Aorta (tissue), 5 donors: ENCODE measurements at regions not wholly inside any gene's neighbourhood (a gene's known extent, or its start where the extent isn't known, plus 50 kb on each side); places are given as distances from the start of the nearest gene placed in this dataset.
A peak's percentile ranks its signal among the peaks of the same experiment; 100 is the strongest.
"Not testable (repeated sequence)": the region's sequence is repeated elsewhere in the genome, so short reads cannot be mapped to it uniquely, and the experiment has no call there.

ENCODE experiments used
- ATAC-seq: fragments of 200-7000 bp; cut with Tn5 transposase; one replicate; pipeline ENCODE4 v1.9.1; 2022; ENCODE audit warnings: moderate library complexity; ENCODE audit not compliant: low FRiP score
- DNase-seq, 2 donors: peaks; one replicate each; pipeline ENCODE4 v3.0.0-alpha.2; 2020
- H3K27ac ChIP-seq, 2 donors: one replicate each; pipeline ENCODE4 v1.5.1; 2013; ENCODE audit warnings: low read length in 2 of 2, mild to moderate bottlenecking in 2 of 2, moderate library complexity in 2 of 2, control low read depth in 1 of 2, inconsistent platforms in 1 of 2, low read depth in 1 of 2
- H3K27me3 ChIP-seq, 2 donors: one replicate each; pipeline ENCODE4 v1.6.1; 2013; ENCODE audit warnings: control low read depth in 1 of 2, low read length in 1 of 2, mild to moderate bottlenecking in 1 of 2, moderate library complexity in 1 of 2; ENCODE audit not compliant: insufficient read depth in 2 of 2, control insufficient read depth in 1 of 2
- H3K36me3 ChIP-seq, 2 donors: one replicate each; pipeline ENCODE4 v1.6.1; 2013; ENCODE audit warnings: control low read depth in 1 of 2, low read length in 1 of 2, mild to moderate bottlenecking in 1 of 2; ENCODE audit not compliant: insufficient read depth in 2 of 2, control insufficient read depth in 1 of 2
- H3K4me1 ChIP-seq, 2 donors: one replicate each; pipeline ENCODE4 v1.6.1; 2013; ENCODE audit warnings: low read length in 2 of 2, control low read depth in 1 of 2, mild to moderate bottlenecking in 1 of 2, moderate library complexity in 1 of 2; ENCODE audit not compliant: insufficient read depth in 2 of 2, control insufficient read depth in 1 of 2
- H3K4me3 ChIP-seq, 2 donors: one replicate each; pipeline ENCODE4 v1.5.1; 2013; ENCODE audit warnings: low read length in 2 of 2, control low read depth in 1 of 2, mild to moderate bottlenecking in 1 of 2
- H3K9me3 ChIP-seq: one replicate; pipeline ENCODE4 v1.6.1; 2013; ENCODE audit warnings: mild to moderate bottlenecking, low read length; ENCODE audit not compliant: control insufficient read depth
- WGBS, 2 donors: extraction: QIAGEN DNeasy Blood & Tissue Kit; methylation state at CpG; one replicate each; pipeline ENCODE4 v1.1.7; 2013; 5-methylcytosine and 5-hydroxymethylcytosine counted together
- intact Hi-C, 2 donors: fragments of 100-400 bp; cut with DNase I; formaldehyde crosslinking; loops; one replicate each; pipeline versions ENCODE4 v1.14.2 to v1.15.0; 2022
- donor health status: healthy with polysubstance abuse.
- donor health status: Bipolar disorder and iron deficiency.
- donor health status: DM: no; HTN: no; CAD: no.
- donor health status: DM: no; HTN: no; CAD: no.
- donor health status: DM: yes; HTN: yes; CAD: no.

GRCh38 chr7:53214463-53214862, 179.0 kb downstream of the POM121L12 start:
- H3K27ac ChIP-seq, result no peak overlapping the region
- no peak overlapping the region for H3K4me3 ChIP-seq
- H3K9me3 ChIP-seq, result peaks cover 6% of the 10 kb centered on the region
- no peaks in the 10 kb centered on the region for H3K27me3 ChIP-seq
- DNase-seq (no peak), ATAC-seq (no peak)
- intact Hi-C loops, result no loop called here
- 70 to 86% methylated on average over 1 of the region's 1 CpG for WGBS, 2 donors
- H3K36me3 ChIP-seq, result no peaks in the 10 kb centered on the region
- H3K4me1 ChIP-seq, result no peaks in the 10 kb centered on the region

- peak overlapping the region; percentile 34 to 65 for H3K4me3 ChIP-seq
- peak in 1 of 2 donors; percentile 41 for DNase-seq
- ATAC-seq, result peak; percentile 76
- intact Hi-C loops, result no loop called here
- no peaks in the 10 kb centered on the region for H3K27me3 ChIP-seq
- WGBS, 2 donors, result 3 to 6% methylated on average over 46 of the region's 46 CpGs
- H3K36me3 ChIP-seq, result no peaks in the 10 kb centered on the region
- H3K27ac ChIP-seq, result no peak overlapping the region
- no peaks in the 10 kb centered on the region for H3K9me3 ChIP-seq
- H3K4me1 ChIP-seq, result no peaks in the 10 kb centered on the region
Observed at GRCh38 chr7:53218730-53219504, 183.5 kb downstream of the POM121L12 start.

- no peak for ATAC-seq
- no peaks in the 10 kb centered on the region for H3K36me3 ChIP-seq
- no peaks in the 10 kb centered on the region for H3K9me3 ChIP-seq
- 73% methylated on average over 4 of the region's 4 CpGs for WGBS, 2 donors
- no peak overlapping the region for H3K27ac ChIP-seq
- H3K27me3 ChIP-seq, result no peaks in the 10 kb centered on the region
- intact Hi-C loops, result no loop called here
- H3K4me1 ChIP-seq, result no peaks in the 10 kb centered on the region
- DNase-seq, result no peak
- H3K4me3 ChIP-seq, result no peak overlapping the region
Observed at GRCh38 chr7:53229202-53229601, 193.8 kb downstream of the POM121L12 start.

GRCh38 chr7:53237344-53237913, 202.0 kb downstream of the POM121L12 start:
- ATAC-seq (no peak), DNase-seq (no peak)
- no peaks in the 10 kb centered on the region for H3K9me3 ChIP-seq
- no peak overlapping the region for H3K27ac ChIP-seq
- intact Hi-C loops, result no loop called here
- peaks cover 0 to 3% of the 10 kb centered on the region in 2 donors for H3K4me1 ChIP-seq
- 28 to 32% methylated on average over 4 of the region's 4 CpGs for WGBS, 2 donors
- no peaks in the 10 kb centered on the region for H3K27me3 ChIP-seq
- no peak overlapping the region for H3K4me3 ChIP-seq
- H3K36me3 ChIP-seq, result no peaks in the 10 kb centered on the region

GRCh38 chr7:53238021-53238605, 202.7 kb downstream of the POM121L12 start:
- H3K27ac ChIP-seq, result peak overlapping the region in 1 of 2 donors; percentile 29
- peaks cover 0 to 3% of the 10 kb centered on the region in 2 donors for H3K4me1 ChIP-seq
- WGBS, 2 donors, result 64 to 81% methylated on average over 6 of the region's 6 CpGs
- intact Hi-C loops, result no loop called here
- no peaks in the 10 kb centered on the region for H3K9me3 ChIP-seq
- H3K36me3 ChIP-seq, result no peaks in the 10 kb centered on the region
- no peak overlapping the region for H3K4me3 ChIP-seq
- no peaks in the 10 kb centered on the region for H3K27me3 ChIP-seq
- DNase-seq (no peak), ATAC-seq (no peak)

- DNase-seq, H3K9me3 ChIP-seq, H3K4me1 ChIP-seq, H3K36me3 ChIP-seq, H3K4me3 ChIP-seq, intact Hi-C loops, H3K27me3 ChIP-seq, ATAC-seq, H3K27ac ChIP-seq: not testable (repeated sequence)
- WGBS, 2 donors, result 80 to 91% methylated on average over 7 of the region's 7 CpGs
Observed at GRCh38 chr7:53239151-53239550, 203.7 kb downstream of the POM121L12 start.

GRCh38 chr7:53245721-53246120, 210.3 kb downstream of the POM121L12 start:
- no peaks in the 10 kb centered on the region for H3K36me3 ChIP-seq
- H3K4me1 ChIP-seq, result no peaks in the 10 kb centered on the region
- 87 to 90% methylated on average over 4 of the region's 4 CpGs for WGBS, 2 donors
- ATAC-seq, result no peak
- no peaks in the 10 kb centered on the region for H3K9me3 ChIP-seq
- intact Hi-C loops, result no loop called here
- H3K27me3 ChIP-seq, result no peaks in the 10 kb centered on the region
- H3K27ac ChIP-seq, result no peak overlapping the region
- no peak overlapping the region for H3K4me3 ChIP-seq
- DNase-seq, result peak in 1 of 2 donors; percentile 54

- H3K36me3 ChIP-seq, result no peaks in the 10 kb centered on the region
- no peaks in the 10 kb centered on the region for H3K4me1 ChIP-seq
- H3K27ac ChIP-seq, result no peak overlapping the region
- WGBS, 2 donors, result 63 to 66% methylated on average over 1 of the region's 1 CpG
- intact Hi-C loops, result no loop called here
- no peaks in the 10 kb centered on the region for H3K9me3 ChIP-seq
- H3K4me3 ChIP-seq, result no peak overlapping the region
- no peaks in the 10 kb centered on the region for H3K27me3 ChIP-seq
- ATAC-seq (no peak), DNase-seq (no peak)
Observed at GRCh38 chr7:53246957-53247356, 211.5 kb downstream of the POM121L12 start.

GRCh38 chr7:53252539-53252938, 217.1 kb downstream of the POM121L12 start:
- H3K4me1 ChIP-seq, result no peaks in the 10 kb centered on the region
- H3K27me3 ChIP-seq, result no peaks in the 10 kb centered on the region
- H3K27ac ChIP-seq, result no peak overlapping the region
- WGBS, 2 donors, result 49 to 82% methylated on average over 1 of the region's 1 CpG
- no peaks in the 10 kb centered on the region for H3K36me3 ChIP-seq
- intact Hi-C loops, result no loop called here
- no peak for ATAC-seq
- no peak overlapping the region for H3K4me3 ChIP-seq
- H3K9me3 ChIP-seq, result peaks cover 1% of the 10 kb centered on the region
- DNase-seq, result no peak
